Panc1 (cell line): ENCODE measurements at regions not wholly inside any gene's neighbourhood (a gene's known extent, or its start where the extent isn't known, plus 50 kb on each side); places are given as distances from the start of the nearest gene placed in this dataset.

Experiments
- ATAC-seq: fragments of 200-7000 bp; cut with Tn5 transposase; 2 replicates; pipeline ENCODE4 v1.9.1; 2020; ENCODE audit warnings: mild to moderate bottlenecking, moderate library complexity
- BruUV-seq: library from RNA; stranded (reverse); fragments of 400-500 nt; replicated peaks from 2 replicates; lab custom pipeline; 2021; lab: Mats Ljungman, UMichigan
- CTCF ChIA-PET: fragments of 300-600 bp; sonication (Branson Sonifier 250); formaldehyde crosslinking; loops from one replicate; lab custom pipeline; 2022; ENCODE audit warnings: antibody characterized with exemption; lab: Charles Lee
- POLR2A ChIA-PET: fragments of 300-600 bp; sonication (Branson Sonifier 250); formaldehyde crosslinking; loops from one replicate; lab custom pipeline; 2022; ENCODE audit warnings: antibody characterized with exemption; lab: Charles Lee
- DNase-seq: peaks from one replicate; pipeline ENCODE4 v3.0.0-alpha.2; 2010; ENCODE audit warnings: low read depth, low spot score
- H3K27ac ChIP-seq: 2 replicates; pipeline ENCODE4 v1.5.1; 2011; ENCODE audit warnings: mild to moderate bottlenecking, low read length, inconsistent platforms
- H3K27me3 ChIP-seq: fragments of 200-500 bp; sonication (Bioruptor generic); 2 replicates; pipeline ENCODE4 v1.6.0; 2014; ENCODE audit warnings: low read length, inconsistent platforms; ENCODE audit not compliant: control insufficient read depth, insufficient read depth
- H3K36me3 ChIP-seq: fragments of 200-500 bp; sonication (Bioruptor generic); 2 replicates; pipeline ENCODE4 v1.5.1; 2014; ENCODE audit warnings: inconsistent platforms, mild to moderate bottlenecking, low read length, moderate library complexity; ENCODE audit not compliant: control insufficient read depth, insufficient read depth
- H3K4me1 ChIP-seq: 2 replicates; pipeline ENCODE4 v1.5.1; 2011; ENCODE audit warnings: inconsistent platforms, mild to moderate bottlenecking, low read length, moderate library complexity; ENCODE audit not compliant: control insufficient read depth, insufficient read depth
- H3K4me3 ChIP-seq, 2 experiments: 2 replicates each; pipeline ENCODE4 v1.5.1; 2011 to 2012; ENCODE audit warnings: low read depth in 2 of 2, low read length in 2 of 2, mild to moderate bottlenecking in 2 of 2, inconsistent platforms in 1 of 2, moderate library complexity in 1 of 2
- H3K9me3 ChIP-seq: fragments of 200-500 bp; sonication (Bioruptor generic); 2 replicates; pipeline ENCODE4 v1.5.1; 2014; ENCODE audit warnings: low read depth, mild to moderate bottlenecking, inconsistent platforms, low read length, moderate library complexity; ENCODE audit not compliant: control insufficient read depth, insufficient read depth
- CTCF ChIP-seq: fragments of 450-650 bp; IDR thresholded peaks from 2 replicates; pipeline ENCODE4 v1.5.1; 2017; ENCODE audit warnings: mild to moderate bottlenecking
- POLR2AphosphoS5 ChIP-seq: IDR thresholded peaks from 2 replicates; pipeline ENCODE4 v1.6.1; 2012; ENCODE audit warnings: mild to moderate bottlenecking, low read depth, low read length, moderate library complexity
- REST ChIP-seq, 2 experiments: IDR thresholded peaks; 2 replicates each; pipeline ENCODE4 v1.6.1; 2011 to 2012; ENCODE audit warnings: low read depth in 2 of 2, control low read depth in 1 of 2, low read length in 1 of 2, mild to moderate bottlenecking in 1 of 2, moderate library complexity in 1 of 2; ENCODE audit not compliant: insufficient read depth in 1 of 2
- SIN3A ChIP-seq: IDR thresholded peaks from 2 replicates; pipeline ENCODE4 v1.6.1; 2012; ENCODE audit warnings: low read depth, mild to moderate bottlenecking, low read length, moderate library complexity, borderline replicate concordance; ENCODE audit not compliant: insufficient read depth
- TCF7L2 ChIP-seq: IDR thresholded peaks from 2 replicates; pipeline ENCODE4 v1.6.1; 2011; ENCODE audit warnings: mild to moderate bottlenecking, low read depth, low read length, inconsistent platforms
- in situ Hi-C: cut with HindIII; loops from 2 replicates; pipeline ENCODE4 v1.10.0; 2016; ENCODE audit warnings: low sequenced_read_pairs, low pct_unique_long_range_greater_than_20kb
- intact Hi-C: fragments of 100-400 bp; cut with micrococcal nuclease; formaldehyde crosslinking; loops from one replicate; pipeline ENCODE4 v1.10.0; 2022; ENCODE audit not compliant: unreplicated experiment

- DNase-seq: no peak
- Histone ChIP-seq H3K4me3 (no peak overlapping the region), H3K27ac (no peak overlapping the region), H3K4me1 (no peaks in the 10 kb centered on the region), H3K9me3 (no peaks in the 10 kb centered on the region; the same call in 1 of the 2 replicates), H3K36me3 (no peaks in the 10 kb centered on the region), H3K27me3 (no peaks in the 10 kb centered on the region)
- ChIA-PET CTCF (no interaction called here), POLR2A (no interaction called here)
- in situ Hi-C loops: no loop called here
- ATAC-seq: no peak
- intact Hi-C loops: no loop called here
- no TSS peak for BruUV-seq
- TF ChIP-seq REST (IDR thresholded peaks at IDR 0.05; ENCODE audit: insufficient read depth in 1 of 2, low read depth in 2 of 2, low read length in 1 of 2) (no peak), TCF7L2 (no peak), CTCF (no peak), SIN3A (no peak), POLR2AphosphoS5 (no peak)
Observed at GRCh38 chr2:2912293-2912692, 465.3 kb downstream of the EIPR1 start.

GRCh38 chr2:2910259-2910658 lies 467.4 kb downstream of the EIPR1 start:
- Histone ChIP-seq H3K27me3 (no peaks in the 10 kb centered on the region), H3K27ac (no peak overlapping the region), H3K4me1 (no peaks in the 10 kb centered on the region), H3K4me3 (no peak overlapping the region), H3K9me3 (no peaks in the 10 kb centered on the region), H3K36me3 (no peaks in the 10 kb centered on the region)
- no TSS peak for BruUV-seq
- DNase-seq (no peak), ATAC-seq (no peak)
- in situ Hi-C loops (no loop called here), intact Hi-C loops (no loop called here)
- CTCF ChIA-PET: interaction anchor here (0.6 kb wide), 1 partner anchor 452 kb away, joined by 4 read pairs; no protein-coding TSS in a partner anchor
- POLR2A ChIA-PET: no interaction called here
- TF ChIP-seq POLR2AphosphoS5 (no peak), CTCF (no peak), REST (IDR thresholded peaks at IDR 0.05; ENCODE audit: insufficient read depth in 1 of 2, low read depth in 2 of 2, low read length in 1 of 2) (no peak), SIN3A (no peak), TCF7L2 (no peak)
